ENCODE measurements at regions not wholly inside any gene's neighbourhood (a gene's known extent, or its start where the extent isn't known, plus 50 kb on each side); places are given as distances from the start of the nearest gene placed in this dataset.

GRCh38 chr3:63048367-63049326 is 173.4 kb upstream of the CADPS start:
- Mint-ChIP-seq H3K27ac (ENCODE audit: low read depth, unreplicated experiment) (no peak overlapping the region), H3K4me3 (ENCODE audit: unreplicated experiment) (no peak overlapping the region), H3K4me1 (ENCODE audit: insufficient read depth, unreplicated experiment) (peaks cover 6% of the 10 kb centered on the region), H3K27me3 (ENCODE audit: insufficient read depth, unreplicated experiment) (peaks cover 38% of the 10 kb centered on the region), H3K9me3 (ENCODE audit: unreplicated experiment) (no peaks in the 10 kb centered on the region), H3K36me3 (ENCODE audit: insufficient read depth, unreplicated experiment) (no peaks in the 10 kb centered on the region)
- CTCF ChIA-PET, result interaction anchor here (0.5 to 1.0 kb wide), 2 partner anchors 181 to 1106 kb away, joined by 4 read pairs; no protein-coding TSS in a partner anchor
- intact Hi-C loops (cut with micrococcal nuclease), result no loop called here
- POLR2A ChIA-PET, result no interaction called here
- no TSS peak for BruUV-seq (replicated peaks)
- no peak for TF ChIP-seq CTCF (IDR thresholded peaks at IDR 0.05; ENCODE audit: unreplicated experiment)
- DNase-seq (ENCODE audit: unreplicated experiment), result no peak

- ChIA-PET CTCF (no interaction called here), POLR2A (no interaction called here)
- Mint-ChIP-seq H3K36me3 (ENCODE audit: insufficient read depth, unreplicated experiment) (no peaks in the 10 kb centered on the region), H3K4me3 (ENCODE audit: unreplicated experiment) (no peak overlapping the region), H3K4me1 (ENCODE audit: insufficient read depth, unreplicated experiment) (peaks cover 6% of the 10 kb centered on the region), H3K27ac (ENCODE audit: low read depth, unreplicated experiment) (no peak overlapping the region), H3K27me3 (ENCODE audit: insufficient read depth, unreplicated experiment) (peaks cover 45% of the 10 kb centered on the region), H3K9me3 (ENCODE audit: unreplicated experiment) (no peaks in the 10 kb centered on the region)
- intact Hi-C loops (cut with micrococcal nuclease), result no loop called here
- BruUV-seq (replicated peaks), result no TSS peak
- TF ChIP-seq CTCF (IDR thresholded peaks at IDR 0.05; ENCODE audit: unreplicated experiment), result no peak
- no peak for DNase-seq (ENCODE audit: unreplicated experiment)
Observed at GRCh38 chr3:63050548-63051177, 175.4 kb upstream of the CADPS start.

GRCh38 chr3:63051920-63052319 is 176.7 kb upstream of the CADPS start:
- DNase-seq (ENCODE audit: unreplicated experiment), result peak; percentile 41
- CTCF ChIA-PET, result interaction anchor here (0.6 to 0.8 kb wide), 2 partner anchors 386 to 387 kb away, joined by 3 to 4 read pairs; no protein-coding TSS in a partner anchor
- no TSS peak for BruUV-seq (replicated peaks)
- peaks cover 6% of the 10 kb centered on the region for H3K4me1 Mint-ChIP-seq (ENCODE audit: insufficient read depth, unreplicated experiment)
- POLR2A ChIA-PET, result no interaction called here
- TF ChIP-seq CTCF (IDR thresholded peaks at IDR 0.05; ENCODE audit: unreplicated experiment), result no peak
- H3K4me3 Mint-ChIP-seq (ENCODE audit: unreplicated experiment), result no peak overlapping the region
- no peaks in the 10 kb centered on the region for H3K9me3 Mint-ChIP-seq (ENCODE audit: unreplicated experiment)
- no peaks in the 10 kb centered on the region for H3K36me3 Mint-ChIP-seq (ENCODE audit: insufficient read depth, unreplicated experiment)
- H3K27ac Mint-ChIP-seq (ENCODE audit: low read depth, unreplicated experiment), result no peak overlapping the region
- peaks cover 55% of the 10 kb centered on the region for H3K27me3 Mint-ChIP-seq (ENCODE audit: insufficient read depth, unreplicated experiment)
- intact Hi-C loops (cut with micrococcal nuclease), result no loop called here

GRCh38 chr3:63056932-63057331 is 181.7 kb upstream of the CADPS start:
- BruUV-seq (replicated peaks), result no TSS peak
- Mint-ChIP-seq H3K4me3 (ENCODE audit: unreplicated experiment) (no peak overlapping the region), H3K27ac (ENCODE audit: low read depth, unreplicated experiment) (no peak overlapping the region), H3K9me3 (ENCODE audit: unreplicated experiment) (no peaks in the 10 kb centered on the region), H3K27me3 (ENCODE audit: insufficient read depth, unreplicated experiment) (peaks cover 83% of the 10 kb centered on the region), H3K4me1 (ENCODE audit: insufficient read depth, unreplicated experiment) (peaks cover 2% of the 10 kb centered on the region), H3K36me3 (ENCODE audit: insufficient read depth, unreplicated experiment) (no peaks in the 10 kb centered on the region)
- no peak for TF ChIP-seq CTCF (IDR thresholded peaks at IDR 0.05; ENCODE audit: unreplicated experiment)
- DNase-seq (ENCODE audit: unreplicated experiment), result no peak
- intact Hi-C loops (cut with micrococcal nuclease), result no loop called here
- CTCF ChIA-PET, result interaction anchor here (0.9 kb wide), 1 partner anchor 171 kb away, joined by 4 read pairs; no protein-coding TSS in a partner anchor
- POLR2A ChIA-PET, result interaction anchor here (0.9 kb wide), 1 partner anchor 14 kb away, joined by 3 read pairs; no protein-coding TSS in a partner anchor
